Fibroblast of lung (primary cell): ENCODE measurements at regions not wholly inside any gene's neighbourhood (a gene's known extent, or its start where the extent isn't known, plus 50 kb on each side); places are given as distances from the start of the nearest gene placed in this dataset.

Experiments used
- CTCF ChIP-seq, 2 donors: IDR thresholded peaks in 1 of 2; conservative IDR thresholded peaks in 1 of 2; 1 replicate in 1 of 2; 2 replicates in 1 of 2; pipeline ENCODE4 v1.5.1; 2011 to 2012; ENCODE audit warnings: low read length in 2 of 2, control low read depth in 1 of 2, inconsistent platforms in 1 of 2, low read depth in 1 of 2, mild to moderate bottlenecking in 1 of 2
- EZH2 ChIP-seq: IDR thresholded peaks from 2 replicates; pipeline ENCODE4 v1.5.1; 2012; ENCODE audit warnings: low read length, control low read depth, mild to moderate bottlenecking; ENCODE audit errors: missing control alignments

- TF ChIP-seq CTCF (conservative IDR thresholded peaks at IDR 0.05 in 1 of 2, IDR thresholded peaks at IDR 0.05 in 1 of 2; ENCODE audit: low read depth in 1 of 2, low read length in 2 of 2) (no peak), EZH2 (no peak)
These were observed 91.3 kb downstream of the DTWD1 start for GRCh38 chr15:49712162-49712561.
